ENCODE measurements at regions not wholly inside any gene's neighbourhood (a gene's known extent, or its start where the extent isn't known, plus 50 kb on each side); places are given as distances from the start of the nearest gene placed in this dataset.
"Not testable (repeated sequence)": the region's sequence is repeated elsewhere in the genome, so short reads cannot be mapped to it uniquely, and the experiment has no call there.

DNA sequence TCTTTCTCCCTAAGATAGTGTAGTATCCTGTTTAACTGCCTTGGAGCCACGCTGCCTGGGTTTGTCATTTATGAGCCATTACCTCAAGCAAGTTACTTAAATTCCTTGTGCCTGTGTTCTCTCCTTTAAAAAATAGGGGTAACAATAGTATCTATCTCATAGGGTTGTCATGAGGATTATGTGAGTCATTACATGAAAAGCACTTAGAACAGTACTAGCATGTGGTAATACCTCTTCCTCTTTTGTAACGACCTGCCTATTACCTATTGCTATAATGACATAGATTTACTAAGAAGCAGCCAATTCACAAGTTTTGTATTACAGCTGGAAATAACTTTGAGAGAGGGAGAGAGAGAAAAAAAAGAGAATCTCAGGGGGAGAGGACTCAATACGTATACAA, 834.7 kb downstream of the RAPGEF2 start:
- no peak overlapping the region for H3K4me3 ChIP-seq (ENCODE audit: low read depth, low read length)
- no peak for DNase-seq (ENCODE audit: low read depth)
- TF ChIP-seq, protein P1, sequence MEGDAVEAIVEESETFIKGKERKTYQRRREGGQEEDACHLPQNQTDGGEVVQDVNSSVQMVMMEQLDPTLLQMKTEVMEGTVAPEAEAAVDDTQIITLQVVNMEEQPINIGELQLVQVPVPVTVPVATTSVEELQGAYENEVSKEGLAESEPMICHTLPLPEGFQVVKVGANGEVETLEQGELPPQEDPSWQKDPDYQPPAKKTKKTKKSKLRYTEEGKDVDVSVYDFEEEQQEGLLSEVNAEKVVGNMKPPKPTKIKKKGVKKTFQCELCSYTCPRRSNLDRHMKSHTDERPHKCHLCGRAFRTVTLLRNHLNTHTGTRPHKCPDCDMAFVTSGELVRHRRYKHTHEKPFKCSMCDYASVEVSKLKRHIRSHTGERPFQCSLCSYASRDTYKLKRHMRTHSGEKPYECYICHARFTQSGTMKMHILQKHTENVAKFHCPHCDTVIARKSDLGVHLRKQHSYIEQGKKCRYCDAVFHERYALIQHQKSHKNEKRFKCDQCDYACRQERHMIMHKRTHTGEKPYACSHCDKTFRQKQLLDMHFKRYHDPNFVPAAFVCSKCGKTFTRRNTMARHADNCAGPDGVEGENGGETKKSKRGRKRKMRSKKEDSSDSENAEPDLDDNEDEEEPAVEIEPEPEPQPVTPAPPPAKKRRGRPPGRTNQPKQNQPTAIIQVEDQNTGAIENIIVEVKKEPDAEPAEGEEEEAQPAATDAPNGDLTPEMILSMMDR (conservative IDR thresholded peaks at IDR 0.05; ENCODE audit: low read depth, low read length): no peak

- DNase-seq (ENCODE audit: low read depth); H3K4me3 ChIP-seq (ENCODE audit: low read depth, low read length): not testable (repeated sequence)
Measured at GRCh38 chr4:159939681-159940080, 836.8 kb downstream of the RAPGEF2 start.

DNA sequence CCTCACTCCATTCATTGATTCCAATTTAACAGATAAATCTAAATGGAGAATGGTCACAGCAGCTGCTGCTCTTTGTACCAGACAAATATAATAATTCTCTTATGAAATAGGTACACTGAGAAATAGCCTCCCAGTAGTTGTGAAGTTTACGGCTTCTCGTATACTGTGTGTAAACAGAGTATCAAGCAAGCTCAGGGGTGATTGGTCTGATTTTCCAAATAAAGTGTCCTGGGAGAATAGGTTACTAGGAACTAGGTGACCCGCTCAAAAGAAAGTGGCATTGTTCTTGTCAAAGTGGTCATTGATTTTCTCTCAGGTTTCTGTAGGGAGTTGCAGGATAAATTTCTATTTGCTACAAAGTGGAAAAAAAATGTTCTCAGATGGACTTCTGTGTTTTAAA, 838.2 kb downstream of the RAPGEF2 start:
- H3K4me3 ChIP-seq (ENCODE audit: low read depth, low read length): no peak overlapping the region
- DNase-seq (ENCODE audit: low read depth): no peak
- TF ChIP-seq, protein P1 (conservative IDR thresholded peaks at IDR 0.05; ENCODE audit: low read depth, low read length): no peak

- H3K4me3 ChIP-seq (ENCODE audit: low read depth, low read length): no peak overlapping the region
- DNase-seq (ENCODE audit: low read depth): no peak
- TF ChIP-seq, protein P1 (conservative IDR thresholded peaks at IDR 0.05; ENCODE audit: low read depth, low read length): no peak
Measured at GRCh38 chr4:159944477-159944876, 841.6 kb downstream of the RAPGEF2 start.

DNA sequence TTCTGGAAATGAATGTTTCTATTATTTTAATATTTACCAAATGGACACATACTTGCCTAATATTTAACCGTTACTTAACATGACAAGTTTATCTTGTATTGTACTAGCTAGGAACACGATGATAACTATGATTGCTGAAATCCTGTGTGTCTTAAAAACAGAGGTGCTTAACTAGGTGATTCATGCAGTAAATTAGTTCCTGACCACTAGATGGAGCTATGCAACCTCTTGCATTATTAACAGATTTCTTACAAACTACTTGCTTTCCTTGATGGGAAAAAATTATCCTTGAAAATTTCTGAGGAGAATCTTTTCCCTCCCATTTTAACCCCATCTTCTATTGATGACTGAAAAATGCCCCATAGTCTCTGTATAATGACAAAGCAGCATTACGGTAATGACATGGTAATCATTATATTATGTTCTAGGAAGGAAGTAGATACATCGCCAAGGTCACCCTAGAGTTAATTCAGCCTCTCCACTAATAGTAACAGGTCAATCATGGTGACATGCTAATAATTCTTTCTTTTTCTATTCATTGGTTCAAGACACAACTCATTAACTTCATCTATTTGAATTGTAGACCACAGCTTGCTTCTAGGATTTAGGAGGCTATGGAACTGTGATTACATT, 844.2 kb downstream of the RAPGEF2 start:
- DNase-seq (ENCODE audit: low read depth): peak; percentile 29
- TF ChIP-seq, protein P1 (conservative IDR thresholded peaks at IDR 0.05; ENCODE audit: low read depth, low read length): peak; percentile 79
- H3K4me3 ChIP-seq (ENCODE audit: low read depth, low read length): no peak overlapping the region

- DNase-seq (ENCODE audit: low read depth): no peak
- TF ChIP-seq, protein P1 (conservative IDR thresholded peaks at IDR 0.05; ENCODE audit: low read depth, low read length): no peak
- H3K4me3 ChIP-seq (ENCODE audit: low read depth, low read length): no peak overlapping the region
Measured at GRCh38 chr4:159950707-159951106, 847.8 kb downstream of the RAPGEF2 start.

GRCh38 chr4:159966746-159967145, 863.9 kb downstream of the RAPGEF2 start:
- no peak for DNase-seq (ENCODE audit: low read depth)
- H3K4me3 ChIP-seq (ENCODE audit: low read depth, low read length): no peak overlapping the region
- TF ChIP-seq, protein P1 (conservative IDR thresholded peaks at IDR 0.05; ENCODE audit: low read depth, low read length): no peak

DNA sequence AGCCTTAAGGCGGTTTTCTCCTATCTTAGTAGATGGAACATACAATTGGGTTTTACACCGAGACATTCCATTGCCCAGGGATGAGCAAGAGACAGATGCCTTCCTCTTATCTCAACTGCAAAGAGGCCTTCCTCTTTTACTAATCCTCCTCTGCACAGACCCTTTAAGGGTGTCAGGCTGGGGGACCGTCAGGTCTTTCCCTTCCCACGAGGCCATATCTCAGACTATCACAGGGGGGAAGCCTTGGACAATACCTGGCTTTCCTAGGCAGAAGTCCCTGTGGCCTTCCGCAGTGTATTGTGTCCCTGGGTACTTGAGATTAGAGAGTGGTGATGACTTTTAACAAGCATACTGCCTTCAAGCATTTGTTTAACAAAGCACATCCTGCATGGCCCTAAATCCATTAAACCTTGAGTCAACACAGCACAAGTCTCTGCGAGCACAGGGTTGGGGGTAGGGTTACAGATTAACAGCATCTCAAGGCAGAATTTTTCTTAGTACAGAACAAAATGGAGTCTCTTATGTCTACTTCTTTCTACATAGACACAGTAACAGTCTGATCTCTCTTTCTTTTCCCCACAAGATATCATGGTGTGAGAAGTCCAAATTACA, 874.1 kb downstream of the RAPGEF2 start:
- H3K4me3 ChIP-seq (ENCODE audit: low read depth, low read length); DNase-seq (ENCODE audit: low read depth): not testable (repeated sequence)

All from epithelial cell of proximal tubule (primary cell).